Right atrium auricular region (tissue), 2 donors: ENCODE measurements at regions not wholly inside any gene's neighbourhood (a gene's known extent, or its start where the extent isn't known, plus 50 kb on each side); places are given as distances from the start of the nearest gene placed in this dataset.

Experiments
- DNase-seq: peaks from one replicate; pipeline ENCODE4 v3.0.0-alpha.2; 2019; ENCODE audit warnings: low spot score
- H3K27ac ChIP-seq, 2 donors: fragments of 200-600 bp; sonication (generic); 1 replicate in 1 of 2; 2 replicates in 1 of 2; pipeline ENCODE4 v1.5.1; 2016 to 2019
- H3K27me3 ChIP-seq, 2 donors: fragments of 200-600 bp; sonication (generic); one replicate each; pipeline versions ENCODE4 v1.5.1 to v1.6.0; 2017 to 2019
- H3K36me3 ChIP-seq: fragments of 200-600 bp; sonication (generic); one replicate; pipeline ENCODE4 v1.5.1; 2016
- H3K4me1 ChIP-seq, 2 donors: fragments of 200-600 bp; sonication (generic); one replicate each; pipeline versions ENCODE4 v1.5.1 to v1.6.0; 2017 to 2019
- H3K4me3 ChIP-seq, 2 donors: fragments of 200-600 bp; sonication (generic); 1 replicate in 1 of 2; 2 replicates in 1 of 2; pipeline ENCODE4 v1.5.1; 2017 to 2019; ENCODE audit warnings: mild to moderate bottlenecking in 1 of 2, moderate library complexity in 1 of 2
- H3K9me3 ChIP-seq, 2 donors: fragments of 200-600 bp; sonication (generic); one replicate each; pipeline ENCODE4 v1.5.1; 2019
- CTCF ChIP-seq, 2 donors: fragments of 200-600 bp; sonication (generic); IDR thresholded peaks; one replicate each; pipeline ENCODE4 v1.5.1; 2019; ENCODE audit warnings: antibody characterized with exemption in 2 of 2

DNA sequence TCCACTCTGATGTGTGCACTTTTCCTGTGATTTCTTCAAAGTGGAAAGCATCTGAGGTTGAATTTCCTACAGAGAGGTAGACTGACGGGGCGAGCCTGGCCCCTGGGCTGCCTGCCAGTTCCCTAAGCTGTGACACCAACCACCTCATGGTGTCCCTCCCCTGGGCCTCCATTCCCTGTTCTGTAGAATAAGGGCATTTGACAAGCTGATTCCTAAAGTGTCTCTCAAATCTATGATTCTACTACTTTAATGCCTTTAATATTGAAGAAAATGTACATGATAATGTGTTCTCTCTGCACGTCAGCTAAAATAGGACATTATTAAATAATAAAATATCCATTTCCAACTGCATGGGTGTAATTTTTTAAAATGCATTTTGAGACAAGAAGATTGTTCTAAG lies 105.1 kb downstream of the SEC61G start:
- no peak overlapping the region for H3K4me3 ChIP-seq
- no peak overlapping the region for H3K27ac ChIP-seq
- no peaks in the 10 kb centered on the region for H3K4me1 ChIP-seq
- H3K27me3 ChIP-seq, result no peaks in the 10 kb centered on the region
- DNase-seq, result no peak
- H3K36me3 ChIP-seq, result no peaks in the 10 kb centered on the region
- no peaks in the 10 kb centered on the region for H3K9me3 ChIP-seq
- TF ChIP-seq CTCF (IDR thresholded peaks at IDR 0.05), result no peak

- H3K27ac ChIP-seq, result no peak overlapping the region
- H3K4me1 ChIP-seq, result no peaks in the 10 kb centered on the region
- no peaks in the 10 kb centered on the region for H3K27me3 ChIP-seq
- TF ChIP-seq CTCF (IDR thresholded peaks at IDR 0.05), result no peak
- no peak overlapping the region for H3K4me3 ChIP-seq
- H3K36me3 ChIP-seq, result no peaks in the 10 kb centered on the region
- no peaks in the 10 kb centered on the region for H3K9me3 ChIP-seq
- no peak for DNase-seq
Measured at GRCh38 chr7:54643064-54643463, 100.9 kb downstream of the VSTM2A start.

DNA sequence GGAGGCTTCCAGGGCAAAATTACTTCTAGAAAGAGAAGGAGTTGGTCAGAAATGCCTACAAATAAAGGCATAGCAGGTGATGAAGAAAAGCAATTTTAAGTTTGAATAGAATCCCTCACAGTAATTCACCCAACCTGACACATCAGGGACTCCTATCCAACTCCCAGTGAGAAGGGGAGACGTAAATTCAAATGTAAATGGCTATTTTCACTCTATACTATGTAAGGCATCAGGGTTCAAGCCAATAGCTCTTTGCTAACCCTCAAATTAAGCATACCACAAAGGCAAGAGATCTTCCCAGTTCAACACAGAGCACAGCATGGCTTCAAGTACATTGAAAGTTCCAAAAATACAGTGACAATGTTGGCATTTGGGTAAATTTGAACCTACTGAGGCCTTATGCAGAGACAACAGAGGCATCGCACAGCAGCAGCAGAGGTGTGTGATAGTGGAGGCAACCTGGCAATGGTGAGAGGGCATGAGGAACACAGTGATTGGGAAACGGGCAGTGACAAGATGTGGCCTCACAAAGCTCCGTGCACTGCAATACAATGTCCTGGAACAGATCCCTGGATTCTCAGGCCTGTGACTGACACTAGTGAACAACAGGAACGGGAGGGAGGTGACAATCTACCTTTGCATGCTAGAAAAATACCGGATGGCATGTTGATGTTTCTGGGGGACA lies 95.7 kb downstream of the VSTM2A start:
- Histone ChIP-seq H3K9me3 (no peaks in the 10 kb centered on the region), H3K4me3 (no peak overlapping the region), H3K36me3 (no peaks in the 10 kb centered on the region), H3K4me1 (no peaks in the 10 kb centered on the region), H3K27ac (no peak overlapping the region), H3K27me3 (no peaks in the 10 kb centered on the region)
- TF ChIP-seq CTCF (IDR thresholded peaks at IDR 0.05), result no peak
- DNase-seq, result no peak

GRCh38 chr7:54632696-54633095 lies 90.5 kb downstream of the VSTM2A start:
- Histone ChIP-seq H3K27me3 (no peaks in the 10 kb centered on the region), H3K4me1 (no peaks in the 10 kb centered on the region), H3K9me3 (no peaks in the 10 kb centered on the region), H3K36me3 (no peaks in the 10 kb centered on the region), H3K27ac (no peak overlapping the region), H3K4me3 (no peak overlapping the region)
- no peak for DNase-seq
- no peak for TF ChIP-seq CTCF (IDR thresholded peaks at IDR 0.05)

GRCh38 chr7:54629771-54630170 lies 87.6 kb downstream of the VSTM2A start:
- no peaks in the 10 kb centered on the region for H3K4me1 ChIP-seq
- H3K36me3 ChIP-seq, result no peaks in the 10 kb centered on the region
- H3K4me3 ChIP-seq, result no peak overlapping the region
- no peak for TF ChIP-seq CTCF (IDR thresholded peaks at IDR 0.05)
- H3K9me3 ChIP-seq, result no peaks in the 10 kb centered on the region
- H3K27ac ChIP-seq, result no peak overlapping the region
- no peaks in the 10 kb centered on the region for H3K27me3 ChIP-seq
- no peak for DNase-seq

DNA sequence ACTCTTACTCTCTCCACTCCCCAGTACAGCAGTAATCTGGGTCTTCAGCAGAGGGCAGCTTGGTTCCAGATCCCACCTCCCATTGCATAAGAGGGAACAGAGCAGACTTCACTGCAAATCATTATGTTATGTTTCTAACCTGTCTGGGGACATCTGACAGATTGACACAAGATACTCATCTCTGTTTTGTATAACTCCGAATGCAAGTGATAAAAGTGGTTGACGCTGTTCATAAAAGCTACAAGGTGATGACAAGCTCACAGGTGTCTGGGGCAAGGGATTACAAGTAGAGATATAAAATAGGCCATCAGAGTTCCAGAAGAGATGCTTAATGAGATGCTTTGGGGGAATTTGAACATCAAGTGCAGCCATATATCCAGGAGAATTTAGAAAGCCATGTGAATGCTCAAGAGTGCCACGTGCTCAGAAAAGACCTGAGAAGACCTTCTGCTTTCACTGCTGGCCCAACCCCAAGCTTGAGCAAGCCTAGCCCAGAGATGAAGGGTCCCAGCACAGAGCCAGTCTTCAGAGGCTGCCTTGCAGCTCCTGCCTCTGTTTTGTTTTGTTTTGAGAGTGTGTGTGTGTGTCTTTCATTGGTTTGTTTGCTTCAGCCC lies 80.6 kb downstream of the VSTM2A start:
- Histone ChIP-seq H3K4me3 (no peak overlapping the region), H3K36me3 (no peaks in the 10 kb centered on the region)
- no peak for DNase-seq

More for the DNA sequence above, 80.6 kb downstream of the VSTM2A start:
- TF ChIP-seq CTCF (IDR thresholded peaks at IDR 0.05), result no peak
- Histone ChIP-seq H3K27me3 (no peaks in the 10 kb centered on the region), H3K4me1 (no peaks in the 10 kb centered on the region), H3K27ac (no peak overlapping the region), H3K9me3 (no peaks in the 10 kb centered on the region)
